K562 (cell line): ENCODE measurements at regions not wholly inside any gene's neighbourhood (a gene's known extent, or its start where the extent isn't known, plus 50 kb on each side); places are given as distances from the start of the nearest gene placed in this dataset.

Experiments used
- ATAC-seq: fragments of 200-7000 bp; cut with Tn5 transposase; 3 replicates; pipeline ENCODE4 v1.9.1; 2020; ENCODE audit warnings: moderate library complexity
- BruUV-seq: library from RNA; stranded (reverse); fragments of 400-500 nt; replicated peaks from 2 replicates; lab custom pipeline; 2021; lab: Mats Ljungman, UMichigan
- CTCF ChIA-PET: fragments of 300-600 bp; formaldehyde crosslinking; extraction: SDS; loops from one replicate; lab custom pipeline; 2021; ENCODE audit warnings: low intra/inter-chr PET ratio; lab: Yijun Ruan, JAX
- POLR2A ChIA-PET: fragments of 300-600, 350-650 bp; sonication (Branson Sonifier 250); formaldehyde crosslinking; extraction: SDS; loops from one replicate; lab custom pipeline; 2021; ENCODE audit warnings: antibody characterized with exemption, inconsistent platforms; lab: Yijun Ruan, JAX
- DNase-seq, 4 experiments: peaks; one replicate each; pipeline versions ENCODE4 v3.0.0 to v3.0.0-alpha.2; 2011 to 2018; ENCODE audit warnings: low spot score in 3 of 4, mixed read lengths in 3 of 4; ENCODE audit errors: extremely low read depth in 1 of 4
- FAIRE-seq: peaks from 2 replicates; lab custom pipeline; 2011; peaks lifted over from hg19 to GRCh38; lab: Jason Lieb, UNC
- H2AFZ ChIP-seq: 2 replicates; pipeline ENCODE4 v1.6.0; 2011; ENCODE audit warnings: low read depth, low read length, control low read depth, inconsistent platforms
- H3K27ac ChIP-seq: fragments of 200-600 bp; 3 replicates; pipeline ENCODE4 v1.8.0; 2011; ENCODE audit warnings: low read depth, mild to moderate bottlenecking, control low read depth, inconsistent platforms, low read length, moderate library complexity, mixed read lengths; ENCODE audit errors: extremely low read depth
- H3K27me3 ChIP-seq, 2 experiments: fragments of 300-600 bp in 1 of 2; 2 replicates in 1 of 2; 3 replicates in 1 of 2; pipeline versions ENCODE4 v1.6.0 to v1.8.0; 2011; ENCODE audit warnings: inconsistent platforms in 2 of 2, low read length in 2 of 2, mild to moderate bottlenecking in 1 of 2, mixed read lengths in 1 of 2, moderate library complexity in 1 of 2; ENCODE audit not compliant: control insufficient read depth in 2 of 2, insufficient read depth in 2 of 2
- H3K36me3 ChIP-seq: fragments of 300-600 bp; 3 replicates; pipeline ENCODE4 v1.8.0; 2011; ENCODE audit warnings: mild to moderate bottlenecking, low read length, inconsistent platforms; ENCODE audit not compliant: control insufficient read depth, insufficient read depth
- H3K4me1 ChIP-seq, 2 experiments: fragments of 200-600 bp in 1 of 2; replicated peaks in 1 of 2; 2 replicates in 1 of 2; 3 replicates in 1 of 2; pipeline versions ENCODE4 v1.5.1 to v1.8.0; 2011; ENCODE audit warnings: inconsistent platforms in 2 of 2, low read length in 2 of 2, mild to moderate bottlenecking in 1 of 2, mixed read lengths in 1 of 2, moderate library complexity in 1 of 2; ENCODE audit not compliant: control insufficient read depth in 2 of 2, insufficient read depth in 2 of 2
- H3K4me2 ChIP-seq: 2 replicates; pipeline ENCODE4 v1.6.1; 2011; ENCODE audit warnings: low read length, control low read depth, inconsistent platforms, mixed read lengths; ENCODE audit not compliant: insufficient read depth
- H3K4me3 ChIP-seq: fragments of 200-600 bp; sonication (generic), shearing (Covaris generic); 2 replicates; pipeline ENCODE4 v1.5.1; 2016; ENCODE audit warnings: control low read depth, inconsistent platforms
- H3K79me2 ChIP-seq: fragments of 200-600 bp; 3 replicates; pipeline ENCODE4 v1.8.0; 2011; ENCODE audit warnings: low read length, inconsistent platforms; ENCODE audit not compliant: control insufficient read depth, insufficient read depth
- H3K9ac ChIP-seq, 2 experiments: 2 replicates each; pipeline versions ENCODE4 v1.6.0 to v1.6.1; 2011; ENCODE audit warnings: low read depth in 2 of 2, low read length in 2 of 2, control low read depth in 1 of 2, inconsistent platforms in 1 of 2, mild to moderate bottlenecking in 1 of 2, mixed read lengths in 1 of 2; ENCODE audit not compliant: insufficient read depth in 1 of 2
- H3K9me1 ChIP-seq: one replicate; pipeline ENCODE4 v1.6.0; 2011; ENCODE audit warnings: inconsistent platforms, mild to moderate bottlenecking, low read length, moderate library complexity; ENCODE audit not compliant: control insufficient read depth, insufficient read depth
- H3K9me3 ChIP-seq: replicated peaks from 2 replicates; pipeline ENCODE4 v1.5.1; 2011; ENCODE audit warnings: low read depth, low read length, inconsistent platforms; ENCODE audit not compliant: control insufficient read depth, insufficient read depth
- H4K20me1 ChIP-seq: replicated peaks from 2 replicates; pipeline ENCODE4 v1.6.1; 2011; ENCODE audit warnings: low read length, inconsistent platforms, mixed read lengths; ENCODE audit not compliant: control insufficient read depth, insufficient read depth
- ARID2 ChIP-seq: fragments of 450-650 bp; IDR thresholded peaks from 2 replicates; pipeline ENCODE4 v1.6.1; 2017; ENCODE audit warnings: antibody characterized with exemption, mild to moderate bottlenecking
- BDP1 ChIP-seq: IDR thresholded peaks from 3 replicates; pipeline ENCODE4 v1.6.1; 2011; ENCODE audit not compliant: insufficient read length, insufficient read depth
- CXXC5 ChIP-seq: fragments of 250-450 bp; sonication (Bioruptor Pico); IDR thresholded peaks from 2 replicates; pipeline ENCODE4 v1.8.0; 2022; ENCODE audit warnings: inconsistent platforms, mild to moderate bottlenecking, moderate library complexity
- MCM5 ChIP-seq: fragments of 450-650 bp; IDR thresholded peaks from 2 replicates; pipeline ENCODE4 v1.6.1; 2016; ENCODE audit warnings: low read depth
- PRPF4 ChIP-seq: fragments of 200-400 bp; formaldehyde crosslinking; IDR thresholded peaks from one replicate; pipeline ENCODE4 v1.6.1; 2017; ENCODE audit warnings: low read length, low read depth, mild to moderate bottlenecking; ENCODE audit not compliant: insufficient read depth, poor library complexity, severe bottlenecking
- SMAD4 ChIP-seq: fragments of 250-450 bp; sonication (Bioruptor Pico); conservative IDR thresholded peaks from 2 replicates; pipeline ENCODE4 v1.8.0; 2021; ENCODE audit warnings: inconsistent platforms, mild to moderate bottlenecking, moderate library complexity
- SRSF9 ChIP-seq: fragments of 200-400 bp; formaldehyde crosslinking; IDR thresholded peaks from 2 replicates; pipeline ENCODE4 v1.6.1; 2017; ENCODE audit warnings: low read depth, low read length, borderline replicate concordance
- TOE1 ChIP-seq, 2 experiments: fragments of 450-650 bp in 1 of 2; sonication (generic) in 1 of 2; formaldehyde crosslinking in 1 of 2; IDR thresholded peaks; 2 replicates each; pipeline versions ENCODE4 v1.7.1 to v1.8.0; 2016 to 2022; ENCODE audit warnings: borderline replicate concordance in 2 of 2, mild to moderate bottlenecking in 2 of 2, antibody characterized with exemption in 1 of 2, inconsistent platforms in 1 of 2, low read depth in 1 of 2, missing genetic modification reagents in 1 of 2, moderate library complexity in 1 of 2
- ZNF121 ChIP-seq: sonication (generic); formaldehyde crosslinking; conservative IDR thresholded peaks from 2 replicates; pipeline ENCODE4 v1.8.0; 2022; ENCODE audit warnings: missing genetic modification reagents
- WGBS: fragments of 100-300 bp; shearing (Covaris generic); methylation state at CpG from one replicate; pipeline ENCODE4 v1.1.6; 2016; ENCODE audit warnings: low coverage, mixed read lengths; ENCODE audit not compliant: insufficient coverage; ENCODE audit errors: missing lambda C conversion rate; 5-methylcytosine and 5-hydroxymethylcytosine counted together
- in situ Hi-C: fragments of 300-500 bp; cut with MboI; formaldehyde crosslinking; loops from 4 replicates; pipeline ENCODE4 v1.15.0; 2018; ENCODE audit warnings: inconsistent platforms, mixed read lengths
- intact Hi-C: fragments of 100-400 bp; cut with micrococcal nuclease; formaldehyde crosslinking; loops from 2 replicates; pipeline ENCODE4 v1.14.2; 2022
- TF ChIP-seq, protein P1 (sequence below): fragments of 250-450 bp; sonication (Bioruptor Pico); IDR thresholded peaks from 2 replicates; pipeline ENCODE4 v1.8.0; 2021; ENCODE audit warnings: moderate library complexity, mild to moderate bottlenecking, inconsistent platforms
- TF ChIP-seq, protein P2 (sequence below), 2 experiments: fragments of 450-650 bp in 1 of 2; IDR thresholded peaks; 2 replicates each; pipeline ENCODE4 v1.6.1; 2011 to 2017; ENCODE audit warnings: low read depth in 2 of 2, antibody characterized with exemption in 1 of 2, borderline replicate concordance in 1 of 2, low read length in 1 of 2, mild to moderate bottlenecking in 1 of 2, mixed read lengths in 1 of 2; ENCODE audit not compliant: control insufficient read depth in 1 of 2
- TF ChIP-seq, protein P3 (sequence below), 3 experiments: fragments of 200-800 bp in 1 of 3; sonication (Bioruptor generic) in 1 of 3; sonication (generic) in 1 of 3; formaldehyde crosslinking in 1 of 3; IDR thresholded peaks; 2 replicates each; pipeline versions ENCODE4 v1.6.1 to v1.8.0; 2016 to 2022; ENCODE audit warnings: mild to moderate bottlenecking in 2 of 3, missing compliant biosample characterization in 2 of 3, missing genetic modification characterization in 2 of 3, missing genetic modification reagents in 1 of 3

DNA sequence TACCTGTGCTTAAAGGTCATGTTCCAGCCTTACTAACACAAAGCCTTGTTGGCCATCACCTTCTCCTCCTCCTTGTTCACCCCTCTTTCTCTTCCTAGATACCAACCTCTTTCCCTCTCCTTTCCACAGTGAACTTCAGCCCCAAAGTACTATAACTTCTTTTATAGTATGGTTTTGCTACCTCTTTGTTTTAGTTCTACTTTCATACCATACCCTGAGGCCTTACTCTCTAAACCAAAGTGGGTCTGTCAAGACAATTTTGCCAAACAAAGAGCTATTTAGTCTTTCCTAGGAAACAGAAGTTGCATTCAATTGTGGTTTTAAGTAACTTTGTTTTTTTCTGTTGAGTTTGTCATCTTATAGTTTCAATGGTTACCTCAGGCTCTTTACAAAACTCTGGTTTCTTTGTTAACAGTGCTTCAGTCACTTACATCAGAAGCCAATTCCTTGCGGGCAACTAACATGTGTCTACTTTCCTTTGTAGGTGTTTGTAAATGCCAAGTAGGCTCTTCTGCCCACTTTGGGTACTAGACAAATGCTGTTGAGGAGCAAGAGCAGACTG is 623.9 kb upstream of the PKN2 start:
- in situ Hi-C loops (no loop called here), intact Hi-C loops (no loop called here)
- ChIA-PET POLR2A (no interaction called here), CTCF (no interaction called here)
- no peak for DNase-seq
- Histone ChIP-seq H3K79me2 (no peaks in the 10 kb centered on the region), H3K27me3 (no peaks in the 10 kb centered on the region), H3K27ac (no peak overlapping the region), H3K4me2 (no peak overlapping the region), H3K36me3 (no peaks in the 10 kb centered on the region), H2AFZ (no peak overlapping the region), H3K9ac (no peak overlapping the region), H3K9me1 (no peaks in the 10 kb centered on the region), H4K20me1 (no peaks in the 10 kb centered on the region), H3K4me3 (no peak overlapping the region)
- no TSS peak for BruUV-seq
- no peak for FAIRE-seq
- 0% methylated on average over 1 of the region's 1 CpG for WGBS
- ATAC-seq = no peak
- TF ChIP-seq SMAD4 (CRISPR knock-in tag) = no peak
- TF ChIP-seq, protein P1, sequence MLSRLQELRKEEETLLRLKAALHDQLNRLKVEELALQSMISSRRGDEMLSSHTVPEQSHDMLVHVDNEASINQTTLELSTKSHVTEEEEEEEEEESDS (CRISPR knock-in tag) = no peak
- TF ChIP-seq, protein P2, sequence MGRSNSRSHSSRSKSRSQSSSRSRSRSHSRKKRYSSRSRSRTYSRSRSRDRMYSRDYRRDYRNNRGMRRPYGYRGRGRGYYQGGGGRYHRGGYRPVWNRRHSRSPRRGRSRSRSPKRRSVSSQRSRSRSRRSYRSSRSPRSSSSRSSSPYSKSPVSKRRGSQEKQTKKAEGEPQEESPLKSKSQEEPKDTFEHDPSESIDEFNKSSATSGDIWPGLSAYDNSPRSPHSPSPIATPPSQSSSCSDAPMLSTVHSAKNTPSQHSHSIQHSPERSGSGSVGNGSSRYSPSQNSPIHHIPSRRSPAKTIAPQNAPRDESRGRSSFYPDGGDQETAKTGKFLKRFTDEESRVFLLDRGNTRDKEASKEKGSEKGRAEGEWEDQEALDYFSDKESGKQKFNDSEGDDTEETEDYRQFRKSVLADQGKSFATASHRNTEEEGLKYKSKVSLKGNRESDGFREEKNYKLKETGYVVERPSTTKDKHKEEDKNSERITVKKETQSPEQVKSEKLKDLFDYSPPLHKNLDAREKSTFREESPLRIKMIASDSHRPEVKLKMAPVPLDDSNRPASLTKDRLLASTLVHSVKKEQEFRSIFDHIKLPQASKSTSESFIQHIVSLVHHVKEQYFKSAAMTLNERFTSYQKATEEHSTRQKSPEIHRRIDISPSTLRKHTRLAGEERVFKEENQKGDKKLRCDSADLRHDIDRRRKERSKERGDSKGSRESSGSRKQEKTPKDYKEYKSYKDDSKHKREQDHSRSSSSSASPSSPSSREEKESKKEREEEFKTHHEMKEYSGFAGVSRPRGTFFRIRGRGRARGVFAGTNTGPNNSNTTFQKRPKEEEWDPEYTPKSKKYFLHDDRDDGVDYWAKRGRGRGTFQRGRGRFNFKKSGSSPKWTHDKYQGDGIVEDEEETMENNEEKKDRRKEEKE (IDR thresholded peaks at IDR 0.05; ENCODE audit: borderline replicate concordance in 1 of 2, control insufficient read depth in 1 of 2, low read depth in 2 of 2, low read length in 1 of 2) = no peak
- TF ChIP-seq ZNF121 (CRISPR knock-in tag) = no peak
- TF ChIP-seq SRSF9 = no peak
- TF ChIP-seq ARID2 = no peak
- no peak for TF ChIP-seq TOE1 (IDR thresholded peaks at IDR 0.05; ENCODE audit: borderline replicate concordance)
- TF ChIP-seq TOE1 (CRISPR knock-in tag; IDR thresholded peaks at IDR 0.05; ENCODE audit: borderline replicate concordance, low read depth) = no peak
- no peak for TF ChIP-seq BDP1
- TF ChIP-seq, protein P3, sequence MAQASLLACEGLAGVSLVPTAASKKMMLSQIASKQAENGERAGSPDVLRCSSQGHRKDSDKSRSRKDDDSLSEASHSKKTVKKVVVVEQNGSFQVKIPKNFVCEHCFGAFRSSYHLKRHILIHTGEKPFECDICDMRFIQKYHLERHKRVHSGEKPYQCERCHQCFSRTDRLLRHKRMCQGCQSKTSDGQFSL (CRISPR knock-in tag; IDR thresholded peaks at IDR 0.05) = no peak
- TF ChIP-seq, protein P3 (tag; IDR thresholded peaks at IDR 0.05) = no peak
- TF ChIP-seq PRPF4 = no peak
- TF ChIP-seq CXXC5 (CRISPR knock-in tag) = no peak
- no peak for TF ChIP-seq MCM5
- TF ChIP-seq, all 486 proteins: peak for 0
- H3K9me3 ChIP-seq = no peaks in the 10 kb centered on the region; the same call in 1 of the 2 replicates
- H3K4me1 ChIP-seq = no peaks in the 10 kb centered on the region
